ENCODE measurements at regions not wholly inside any gene's neighbourhood (a gene's known extent, or its start where the extent isn't known, plus 50 kb on each side); places are given as distances from the start of the nearest gene placed in this dataset.

DNA sequence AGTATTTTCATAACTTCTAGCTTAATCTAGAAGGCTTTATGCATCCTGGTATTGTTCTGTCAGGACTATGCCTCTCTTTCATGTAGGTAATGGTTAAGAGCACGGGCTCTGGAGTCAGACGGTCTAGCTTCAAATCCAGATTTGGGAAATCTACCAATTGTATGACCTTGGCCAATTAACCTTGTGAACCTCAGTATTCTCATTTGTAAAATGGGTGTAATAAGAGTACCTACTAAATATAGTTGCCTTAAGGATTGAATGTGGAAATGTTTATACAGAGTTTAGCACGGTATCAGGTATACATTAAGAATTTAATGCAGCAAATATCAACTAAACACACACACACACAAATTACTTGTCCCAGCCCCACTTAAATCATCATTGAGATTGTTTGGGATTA lies 97.3 kb upstream of the RAB3GAP2 start:
- Histone ChIP-seq H2BK15ac (ENCODE audit: low read depth, poor library complexity, severe bottlenecking) (no peak overlapping the region), H4K8ac (ENCODE audit: low read length) (no peak overlapping the region), H3K27me3 (ENCODE audit: control insufficient read depth in 1 of 2, insufficient read depth in 1 of 2, low read length in 2 of 2) (peaks cover 0 to 17% of the 10 kb centered on the region in 2 experiments), H3K23ac (ENCODE audit: low read length in 2 of 2) (no peak overlapping the region), H2AK5ac (ENCODE audit: low read length, severe bottlenecking) (no peak overlapping the region), H3K36me3 (ENCODE audit: control insufficient read depth in 1 of 2, insufficient read depth in 2 of 2, low read depth in 1 of 2, low read length in 2 of 2) (no peaks in the 10 kb centered on the region), H2AFZ (ENCODE audit: low read depth, low read length) (no peak overlapping the region), H3K4me2 (ENCODE audit: low read length, poor library complexity, severe bottlenecking) (no peak overlapping the region), H2BK5ac (ENCODE audit: low read depth, low read length, poor library complexity, severe bottlenecking) (no peak overlapping the region), H3K79me1 (replicated peaks; ENCODE audit: low read length, poor library complexity, severe bottlenecking) (no peaks in the 10 kb centered on the region), H3K18ac (ENCODE audit: low read depth in 1 of 2, low read length in 2 of 2) (no peak overlapping the region), H2BK120ac (ENCODE audit: low read depth, low read length) (no peak overlapping the region), H3K9me3 (ENCODE audit: control insufficient read depth, low read length) (no peaks in the 10 kb centered on the region), H3K4ac (ENCODE audit: low read depth in 1 of 2, low read length in 2 of 2) (no peak overlapping the region), H3K14ac (ENCODE audit: low read length in 2 of 2) (no peak overlapping the region), H2BK12ac (ENCODE audit: low read length in 2 of 2) (no peak overlapping the region), H3K27ac (ENCODE audit: low read length, poor library complexity, severe bottlenecking) (no peak overlapping the region), H3K9ac (ENCODE audit: low read length) (peak overlapping the region; percentile 54), H4K91ac (ENCODE audit: low read length) (no peak overlapping the region), H3K4me3 (ENCODE audit: insufficient read depth in 1 of 2, low read depth in 1 of 2, low read length in 2 of 2) (no peak overlapping the region), H3K4me1 (ENCODE audit: control insufficient read depth, insufficient read depth, low read depth, low read length) (no peaks in the 10 kb centered on the region)
- DNase-seq: no peak
- WGBS: 40% methylated on average over 2 of the region's 3 CpGs

DNA sequence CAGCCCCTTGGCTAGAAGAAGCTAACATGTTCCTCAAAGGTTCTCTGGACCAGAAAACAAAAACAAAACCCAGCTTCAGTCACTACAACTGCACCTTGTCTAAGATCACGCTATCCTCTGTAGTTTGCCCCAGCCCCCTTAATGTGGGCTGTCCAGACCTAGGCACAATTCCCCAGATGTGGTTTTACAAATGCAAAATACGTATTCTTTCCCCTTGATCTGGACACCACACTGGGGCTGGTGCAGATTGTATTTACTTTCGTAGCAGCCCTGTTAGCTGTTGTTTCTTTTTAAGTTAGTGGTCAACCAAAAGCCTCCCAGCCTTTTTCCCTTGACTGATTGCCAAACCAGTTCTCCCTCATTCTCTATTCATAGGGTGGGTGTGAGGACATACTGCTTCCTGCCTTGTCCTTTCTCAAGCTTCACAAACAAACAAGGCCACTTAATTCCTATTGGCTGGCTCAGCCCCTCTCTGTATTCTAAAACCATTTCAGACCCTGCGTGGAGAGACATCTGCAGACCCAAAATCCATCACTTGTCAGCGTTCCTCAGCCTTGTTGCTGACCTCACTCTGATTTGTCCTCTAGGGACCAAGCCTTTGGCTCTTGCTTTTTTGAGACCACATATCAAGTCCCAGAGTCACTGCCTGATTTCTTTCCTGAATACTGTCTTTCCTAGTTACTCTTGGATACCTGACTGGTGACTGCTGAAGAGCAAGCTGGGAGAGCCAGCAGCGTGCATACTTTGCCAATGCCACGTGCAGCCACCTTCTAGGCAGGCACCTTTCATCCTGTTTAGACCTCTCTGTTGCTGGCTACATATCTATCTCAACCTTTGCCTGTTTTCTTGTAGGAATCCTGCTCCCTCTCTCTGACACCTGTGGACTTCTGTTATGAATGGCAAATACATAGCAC lies 96.4 kb upstream of the RAB3GAP2 start:
- Histone ChIP-seq H3K9ac (ENCODE audit: low read length) (no peak overlapping the region), H3K4me3 (ENCODE audit: insufficient read depth in 1 of 2, low read depth in 1 of 2, low read length in 2 of 2) (no peak overlapping the region), H3K27me3 (ENCODE audit: control insufficient read depth in 1 of 2, insufficient read depth in 1 of 2, low read length in 2 of 2) (peaks cover 0 to 17% of the 10 kb centered on the region in 2 experiments), H3K4ac (ENCODE audit: low read depth in 1 of 2, low read length in 2 of 2) (no peak overlapping the region), H4K8ac (ENCODE audit: low read length) (no peak overlapping the region), H2BK15ac (ENCODE audit: low read depth, poor library complexity, severe bottlenecking) (no peak overlapping the region), H3K14ac (ENCODE audit: low read length in 2 of 2) (no peak overlapping the region), H3K27ac (ENCODE audit: low read length, poor library complexity, severe bottlenecking) (no peak overlapping the region), H3K9me3 (ENCODE audit: control insufficient read depth, low read length) (no peaks in the 10 kb centered on the region), H2AFZ (ENCODE audit: low read depth, low read length) (no peak overlapping the region), H2BK5ac (ENCODE audit: low read depth, low read length, poor library complexity, severe bottlenecking) (no peak overlapping the region), H3K23ac (ENCODE audit: low read length in 2 of 2) (no peak overlapping the region), H3K4me1 (ENCODE audit: control insufficient read depth, insufficient read depth, low read depth, low read length) (no peaks in the 10 kb centered on the region), H3K79me1 (replicated peaks; ENCODE audit: low read length, poor library complexity, severe bottlenecking) (no peaks in the 10 kb centered on the region), H2BK120ac (ENCODE audit: low read depth, low read length) (no peak overlapping the region), H2BK12ac (ENCODE audit: low read length in 2 of 2) (no peak overlapping the region), H3K18ac (ENCODE audit: low read depth in 1 of 2, low read length in 2 of 2) (no peak overlapping the region), H3K4me2 (ENCODE audit: low read length, poor library complexity, severe bottlenecking) (no peak overlapping the region), H3K36me3 (ENCODE audit: control insufficient read depth in 1 of 2, insufficient read depth in 2 of 2, low read depth in 1 of 2, low read length in 2 of 2) (no peaks in the 10 kb centered on the region), H4K91ac (ENCODE audit: low read length) (no peak overlapping the region), H2AK5ac (ENCODE audit: low read length, severe bottlenecking) (no peak overlapping the region)
- DNase-seq: peak; percentile 41
- 52% methylated on average over 6 of the region's 7 CpGs for WGBS

DNA sequence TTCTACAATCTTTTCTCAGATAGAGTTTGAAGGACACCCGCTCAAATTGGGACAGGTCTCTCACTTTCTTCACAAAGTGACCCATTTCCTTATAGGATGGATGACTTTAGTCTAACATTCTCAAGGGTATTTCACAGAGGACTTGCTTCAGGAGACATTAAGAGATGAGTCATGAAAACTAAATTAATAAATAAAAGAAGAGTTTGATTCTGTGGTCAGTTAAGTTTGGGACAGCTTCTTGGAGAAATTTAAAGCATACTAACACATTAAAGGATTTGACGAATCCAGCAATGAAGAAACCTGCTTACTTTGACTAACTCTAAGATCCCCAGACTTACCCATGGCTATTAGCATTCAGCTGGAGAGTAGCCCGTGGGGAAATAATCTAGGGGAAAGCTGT lies 95.6 kb upstream of the RAB3GAP2 start:
- no peak overlapping the region for H2BK120ac ChIP-seq (ENCODE audit: low read depth, low read length)
- no peak overlapping the region for H3K23ac ChIP-seq (ENCODE audit: low read length in 2 of 2)
- no peak overlapping the region for H3K4ac ChIP-seq (ENCODE audit: low read depth in 1 of 2, low read length in 2 of 2)
- H2AFZ ChIP-seq (ENCODE audit: low read depth, low read length): no peak overlapping the region
- no peaks in the 10 kb centered on the region for H3K4me1 ChIP-seq (ENCODE audit: control insufficient read depth, insufficient read depth, low read depth, low read length)
- no peaks in the 10 kb centered on the region for H3K79me1 ChIP-seq (replicated peaks; ENCODE audit: low read length, poor library complexity, severe bottlenecking)
- no peak overlapping the region for H2AK5ac ChIP-seq (ENCODE audit: low read length, severe bottlenecking)
- H4K8ac ChIP-seq (ENCODE audit: low read length): no peak overlapping the region
- no peak overlapping the region for H2BK15ac ChIP-seq (ENCODE audit: low read depth, poor library complexity, severe bottlenecking)
- H3K14ac ChIP-seq (ENCODE audit: low read length in 2 of 2): no peak overlapping the region
- DNase-seq: no peak
- no peak overlapping the region for H3K4me3 ChIP-seq (ENCODE audit: insufficient read depth in 1 of 2, low read depth in 1 of 2, low read length in 2 of 2)
- no peak overlapping the region for H3K27ac ChIP-seq (ENCODE audit: low read length, poor library complexity, severe bottlenecking)
- no peak overlapping the region for H3K4me2 ChIP-seq (ENCODE audit: low read length, poor library complexity, severe bottlenecking)
- no peak overlapping the region for H3K9ac ChIP-seq (ENCODE audit: low read length)
- no peaks in the 10 kb centered on the region for H3K36me3 ChIP-seq (ENCODE audit: control insufficient read depth in 1 of 2, insufficient read depth in 2 of 2, low read depth in 1 of 2, low read length in 2 of 2)
- no peak overlapping the region for H2BK12ac ChIP-seq (ENCODE audit: low read length in 2 of 2)
- H3K27me3 ChIP-seq (ENCODE audit: control insufficient read depth in 1 of 2, insufficient read depth in 1 of 2, low read length in 2 of 2): peaks cover 0 to 15% of the 10 kb centered on the region in 2 experiments
- WGBS: 100% methylated on average over 2 of the region's 3 CpGs
- H3K18ac ChIP-seq (ENCODE audit: low read depth in 1 of 2, low read length in 2 of 2): no peak overlapping the region
- H2BK5ac ChIP-seq (ENCODE audit: low read depth, low read length, poor library complexity, severe bottlenecking): no peak overlapping the region
- no peak overlapping the region for H4K91ac ChIP-seq (ENCODE audit: low read length)
- no peaks in the 10 kb centered on the region for H3K9me3 ChIP-seq (ENCODE audit: control insufficient read depth, low read length)

DNA sequence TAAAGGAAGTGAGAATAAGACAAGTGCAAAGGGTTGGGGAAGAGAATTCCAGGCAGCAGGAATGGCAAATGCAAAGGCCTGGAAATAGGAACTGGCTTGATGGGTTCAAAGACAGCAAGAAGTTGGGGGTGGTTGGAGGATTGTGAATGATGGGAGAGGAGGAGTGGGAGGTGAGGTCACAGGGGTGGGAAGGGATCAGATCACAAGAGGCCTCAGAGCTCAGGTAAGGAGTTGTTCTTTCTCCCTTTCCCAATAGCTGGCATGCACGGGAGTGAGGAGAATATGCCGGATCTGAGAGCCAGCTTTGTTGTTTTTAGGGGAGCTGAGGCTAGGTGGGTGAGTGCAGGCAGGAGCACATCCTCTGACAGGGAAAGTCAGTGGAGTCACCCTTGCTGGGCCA lies 94.0 kb upstream of the RAB3GAP2 start:
- H3K23ac ChIP-seq (ENCODE audit: low read length in 2 of 2): no peak overlapping the region
- no peak overlapping the region for H3K4me3 ChIP-seq (ENCODE audit: insufficient read depth in 1 of 2, low read depth in 1 of 2, low read length in 2 of 2)
- H3K14ac ChIP-seq (ENCODE audit: low read length in 2 of 2): no peak overlapping the region
- no peaks in the 10 kb centered on the region for H3K36me3 ChIP-seq (ENCODE audit: control insufficient read depth in 1 of 2, insufficient read depth in 2 of 2, low read depth in 1 of 2, low read length in 2 of 2)
- no peak overlapping the region for H2BK12ac ChIP-seq (ENCODE audit: low read length in 2 of 2)
- DNase-seq: no peak
- H3K9ac ChIP-seq (ENCODE audit: low read length): no peak overlapping the region
- H2BK15ac ChIP-seq (ENCODE audit: low read depth, poor library complexity, severe bottlenecking): no peak overlapping the region
- no peak overlapping the region for H3K27ac ChIP-seq (ENCODE audit: low read length, poor library complexity, severe bottlenecking)
- no peak overlapping the region for H3K18ac ChIP-seq (ENCODE audit: low read depth in 1 of 2, low read length in 2 of 2)
- no peak overlapping the region for H4K91ac ChIP-seq (ENCODE audit: low read length)
- no peak overlapping the region for H2BK5ac ChIP-seq (ENCODE audit: low read depth, low read length, poor library complexity, severe bottlenecking)
- peaks cover 0 to 6% of the 10 kb centered on the region in 2 experiments for H3K27me3 ChIP-seq (ENCODE audit: control insufficient read depth in 1 of 2, insufficient read depth in 1 of 2, low read length in 2 of 2)
- H3K4ac ChIP-seq (ENCODE audit: low read depth in 1 of 2, low read length in 2 of 2): no peak overlapping the region
- no peaks in the 10 kb centered on the region for H3K4me1 ChIP-seq (ENCODE audit: control insufficient read depth, insufficient read depth, low read depth, low read length)
- no peak overlapping the region for H2BK120ac ChIP-seq (ENCODE audit: low read depth, low read length)
- WGBS: 98% methylated on average over 2 of the region's 2 CpGs
- no peaks in the 10 kb centered on the region for H3K9me3 ChIP-seq (ENCODE audit: control insufficient read depth, low read length)
- no peak overlapping the region for H3K4me2 ChIP-seq (ENCODE audit: low read length, poor library complexity, severe bottlenecking)
- H3K79me1 ChIP-seq (replicated peaks; ENCODE audit: low read length, poor library complexity, severe bottlenecking): no peaks in the 10 kb centered on the region
- no peak overlapping the region for H4K8ac ChIP-seq (ENCODE audit: low read length)
- H2AFZ ChIP-seq (ENCODE audit: low read depth, low read length): no peak overlapping the region
- no peak overlapping the region for H2AK5ac ChIP-seq (ENCODE audit: low read length, severe bottlenecking)
